ENCODE measurements at regions not wholly inside any gene's neighbourhood (a gene's known extent, or its start where the extent isn't known, plus 50 kb on each side); places are given as distances from the start of the nearest gene placed in this dataset.

GRCh38 chr3:117106396-117106795 lies 396.8 kb downstream of the TUSC7 start:
- ATAC-seq, result peak; percentile 24; the same call in 2 of the 3 replicates

GRCh38 chr3:117107946-117108345 lies 398.4 kb downstream of the TUSC7 start:
- no peak for ATAC-seq
- TF ChIP-seq RARB (CRISPR knock-in tag; IDR thresholded peaks at IDR 0.05) (no peak), ARNTL (CRISPR knock-in tag; IDR thresholded peaks at IDR 0.05; ENCODE audit: borderline replicate concordance, low read depth) (no peak), BACH2 (CRISPR knock-in tag; IDR thresholded peaks at IDR 0.05; ENCODE audit: borderline replicate concordance) (no peak), ZFP3 (CRISPR knock-in tag; IDR thresholded peaks at IDR 0.05) (no peak), TSHZ2 (CRISPR knock-in tag; IDR thresholded peaks at IDR 0.05) (no peak), SNAI2 (CRISPR knock-in tag; IDR thresholded peaks at IDR 0.05) (no peak), ZNF70 (CRISPR knock-in tag; IDR thresholded peaks at IDR 0.05) (no peak)

More at GRCh38 chr3:117106396-117106795, 396.8 kb downstream of the TUSC7 start:
- TF ChIP-seq ESRRG (CRISPR knock-in tag; IDR thresholded peaks at IDR 0.05) (no peak), TSHZ2 (CRISPR knock-in tag; IDR thresholded peaks at IDR 0.05) (no peak), ZNF70 (CRISPR knock-in tag; IDR thresholded peaks at IDR 0.05) (no peak), ZNF565 (CRISPR knock-in tag; conservative IDR thresholded peaks at IDR 0.05; ENCODE audit: low read depth) (no peak), ZNF8 (CRISPR knock-in tag; IDR thresholded peaks at IDR 0.05) (no peak), CREB5 (CRISPR knock-in tag; IDR thresholded peaks at IDR 0.05; ENCODE audit: low read depth) (no peak), CSDC2 (CRISPR knock-in tag; IDR thresholded peaks at IDR 0.05) (no peak), OSR1 (CRISPR knock-in tag; IDR thresholded peaks at IDR 0.05) (no peak), ISL1 (CRISPR knock-in tag; IDR thresholded peaks at IDR 0.05) (no peak), ZFP30 (CRISPR knock-in tag; IDR thresholded peaks at IDR 0.05) (no peak), CSRNP3 (CRISPR knock-in tag; IDR thresholded peaks at IDR 0.05) (no peak), PPARA (CRISPR knock-in tag; IDR thresholded peaks at IDR 0.05; ENCODE audit: borderline replicate concordance) (no peak), TOX (CRISPR knock-in tag; IDR thresholded peaks at IDR 0.05; ENCODE audit: borderline replicate concordance) (no peak), TCF4 (CRISPR knock-in tag; IDR thresholded peaks at IDR 0.05; ENCODE audit: borderline replicate concordance) (no peak), ZFP3 (CRISPR knock-in tag; IDR thresholded peaks at IDR 0.05) (no peak), GLIS3 (CRISPR knock-in tag; IDR thresholded peaks at IDR 0.05) (no peak), BACH2 (CRISPR knock-in tag; IDR thresholded peaks at IDR 0.05; ENCODE audit: borderline replicate concordance) (no peak), POU6F1 (CRISPR knock-in tag; IDR thresholded peaks at IDR 0.05; ENCODE audit: borderline replicate concordance, low read depth) (no peak), ZC3H10 (CRISPR knock-in tag; IDR thresholded peaks at IDR 0.05) (no peak), PATZ1 (CRISPR knock-in tag; IDR thresholded peaks at IDR 0.05; ENCODE audit: borderline replicate concordance) (no peak)

All from SK-N-SH treated with all-trans-retinoic acid at 6 μM for 48 hours (cell line).